IMR-90 (cell line): ENCODE measurements at regions not wholly inside any gene's neighbourhood (a gene's known extent, or its start where the extent isn't known, plus 50 kb on each side); places are given as distances from the start of the nearest gene placed in this dataset.

Source experiments
- ATAC-seq: fragments of 200-7000 bp; cut with Tn5 transposase; 2 replicates; pipeline ENCODE4 v1.9.1; 2020; ENCODE audit warnings: low read depth, mild to moderate bottlenecking, moderate library complexity
- BruUV-seq: library from RNA; stranded (reverse); fragments of 400-500 nt; replicated peaks from 2 replicates; lab custom pipeline; 2021; lab: Mats Ljungman, UMichigan
- CTCF ChIA-PET: fragments of 300-600 bp; formaldehyde crosslinking; extraction: SDS; loops from one replicate; lab custom pipeline; 2021; ENCODE audit warnings: antibody characterized with exemption; lab: Yijun Ruan, JAX
- POLR2A ChIA-PET: fragments of 300-600 bp; sonication (Branson Sonifier 250); formaldehyde crosslinking; loops from one replicate; lab custom pipeline; 2022; ENCODE audit warnings: antibody characterized with exemption; ENCODE audit not compliant: unreplicated experiment; lab: Charles Lee
- DNase-seq: peaks from one replicate; pipeline ENCODE4 v3.0.0; 2013
- H2AFZ ChIP-seq: replicated peaks from 2 replicates; pipeline ENCODE3; 2013; ENCODE audit warnings: low read length, mild to moderate bottlenecking; ENCODE audit not compliant: poor library complexity
- H2AK5ac ChIP-seq: 2 replicates; pipeline ENCODE4 v1.6.1; 2013; ENCODE audit warnings: low read depth, low read length, inconsistent platforms
- H2AK9ac ChIP-seq: replicated peaks from 2 replicates; pipeline ENCODE3; 2013; ENCODE audit warnings: mild to moderate bottlenecking, low read depth, low read length, moderate library complexity; ENCODE audit not compliant: poor library complexity
- H2BK120ac ChIP-seq: 2 replicates; pipeline ENCODE4 v1.6.1; 2013; ENCODE audit warnings: low read depth, low read length, inconsistent platforms
- H2BK15ac ChIP-seq: 3 replicates; pipeline ENCODE4 v1.6.1; 2013; ENCODE audit warnings: low read depth, low read length, inconsistent platforms
- H2BK20ac ChIP-seq: 2 replicates; pipeline ENCODE4 v1.6.1; 2013; ENCODE audit warnings: low read depth, mild to moderate bottlenecking, inconsistent platforms, low read length, moderate library complexity
- H2BK5ac ChIP-seq: 2 replicates; pipeline ENCODE4 v1.6.1; 2013; ENCODE audit warnings: mild to moderate bottlenecking, low read depth, low read length, inconsistent platforms; ENCODE audit not compliant: poor library complexity, severe bottlenecking
- H3K14ac ChIP-seq: replicated peaks from 2 replicates; pipeline ENCODE4 v1.6.1; 2013; ENCODE audit warnings: low read depth, low read length, inconsistent platforms
- H3K18ac ChIP-seq: 2 replicates; pipeline ENCODE4 v1.6.1; 2013; ENCODE audit warnings: low read depth, low read length, control low read depth
- H3K23ac ChIP-seq: 2 replicates; pipeline ENCODE4 v1.6.1; 2013; ENCODE audit warnings: low read depth, low read length, inconsistent platforms
- H3K27ac ChIP-seq: 2 replicates; pipeline ENCODE4 v1.5.1; 2013; ENCODE audit warnings: mild to moderate bottlenecking, control low read depth, low read length; ENCODE audit not compliant: insufficient read depth
- H3K27me3 ChIP-seq: 2 replicates; pipeline ENCODE4 v1.6.1; 2013; ENCODE audit warnings: low read length; ENCODE audit not compliant: control insufficient read depth, insufficient read depth
- H3K36me3 ChIP-seq: 2 replicates; pipeline ENCODE4 v1.6.1; 2013; ENCODE audit warnings: low read length, mixed read lengths; ENCODE audit not compliant: control insufficient read depth, insufficient read depth
- H3K4ac ChIP-seq: 2 replicates; pipeline ENCODE4 v1.6.1; 2013; ENCODE audit warnings: low read depth, low read length, inconsistent platforms
- H3K4me1 ChIP-seq: 2 replicates; pipeline ENCODE4 v1.6.1; 2013; ENCODE audit warnings: low read length, mixed read lengths; ENCODE audit not compliant: control insufficient read depth, insufficient read depth
- H3K4me2 ChIP-seq: 2 replicates; pipeline ENCODE4 v1.6.1; 2013; ENCODE audit warnings: low read depth, mild to moderate bottlenecking, control low read depth, low read length, moderate library complexity
- H3K4me3 ChIP-seq: 2 replicates; pipeline ENCODE4 v1.5.1; 2013; ENCODE audit warnings: low read depth, mild to moderate bottlenecking, control low read depth, low read length, moderate library complexity; ENCODE audit not compliant: insufficient read depth
- H3K56ac ChIP-seq: 2 replicates; pipeline ENCODE4 v1.6.1; 2013; ENCODE audit warnings: low read length, inconsistent platforms; ENCODE audit not compliant: insufficient read depth; ENCODE audit errors: extremely low read depth
- H3K79me1 ChIP-seq, 2 experiments: 2 replicates each; pipeline ENCODE4 v1.6.1; 2013; ENCODE audit warnings: low read length in 2 of 2, inconsistent platforms in 1 of 2, low read depth in 1 of 2
- H3K9ac ChIP-seq: 2 replicates; pipeline ENCODE4 v1.6.1; 2013; ENCODE audit warnings: low read depth, low read length, control low read depth
- H3K9me1 ChIP-seq: 2 replicates; pipeline ENCODE4 v1.6.1; 2013; ENCODE audit warnings: low read length, inconsistent platforms; ENCODE audit not compliant: insufficient read depth
- H3K9me3 ChIP-seq: 2 replicates; pipeline ENCODE4 v1.6.1; 2013; ENCODE audit warnings: low read length; ENCODE audit not compliant: control insufficient read depth, insufficient read depth
- H4K20me1 ChIP-seq: 2 replicates; pipeline ENCODE4 v1.6.1; 2013; ENCODE audit warnings: low read length, inconsistent platforms; ENCODE audit not compliant: insufficient read depth
- H4K5ac ChIP-seq: 2 replicates; pipeline ENCODE4 v1.6.1; 2013; ENCODE audit warnings: mild to moderate bottlenecking, low read depth, low read length, control low read depth
- H4K8ac ChIP-seq, 2 experiments: 2 replicates each; pipeline ENCODE4 v1.6.1; 2013; ENCODE audit warnings: low read depth in 2 of 2, low read length in 2 of 2, control low read depth in 1 of 2, inconsistent platforms in 1 of 2
- H4K91ac ChIP-seq: 2 replicates; pipeline ENCODE4 v1.6.1; 2013; ENCODE audit warnings: low read depth, low read length, inconsistent platforms; ENCODE audit not compliant: insufficient read depth
- CEBPB ChIP-seq: IDR thresholded peaks from 2 replicates; pipeline ENCODE4 v1.6.1; 2012; ENCODE audit warnings: low read depth, low read length, improper control_type of control experiment
- NFE2L2 ChIP-seq: fragments of 150-350 bp; IDR thresholded peaks from 2 replicates; pipeline ENCODE4 v1.6.1; 2016; ENCODE audit warnings: low read depth, mild to moderate bottlenecking, low read length
- WGBS, 2 experiments: methylation state at CpG; one replicate each; pipeline versions ENCODE4 v1.1.5 to v1.1.7; 2013; ENCODE audit warnings: missing lambda C conversion rate in 2 of 2; ENCODE audit not compliant: insufficient read length in 1 of 2; ENCODE audit errors: extremely low coverage in 2 of 2; 5-methylcytosine and 5-hydroxymethylcytosine counted together
- dilution Hi-C: fragments of 300-500 bp; cut with HindIII; formaldehyde crosslinking; loops from one replicate; pipeline ENCODE4 v1.14.3; 2018; ENCODE audit warnings: low sequenced_read_pairs; ENCODE audit not compliant: unreplicated experiment
- in situ Hi-C: fragments of 300-500 bp; cut with MboI; formaldehyde crosslinking; loops from 3 replicates; pipeline ENCODE4 v1.14.3; 2019; ENCODE audit warnings: low sequenced_read_pairs, inconsistent platforms, mixed read lengths
- intact Hi-C: fragments of 100-400 bp; cut with micrococcal nuclease; formaldehyde crosslinking; loops from 2 replicates; pipeline ENCODE4 v1.10.0; 2022

GRCh38 chr3:180531303-180532278, 70.4 kb upstream of the TTC14 start:
- Histone ChIP-seq H3K18ac (no peak overlapping the region), H4K5ac (no peak overlapping the region), H3K27me3 (no peaks in the 10 kb centered on the region), H2BK15ac (no peak overlapping the region), H3K23ac (no peak overlapping the region), H3K9me3 (peaks cover 3% of the 10 kb centered on the region; the same call in 1 of the 2 replicates), H3K9me1 (no peaks in the 10 kb centered on the region), H2AFZ (no peak overlapping the region), H4K91ac (no peak overlapping the region), H3K4me2 (no peak overlapping the region), H3K36me3 (no peaks in the 10 kb centered on the region), H3K4ac (no peak overlapping the region), H3K4me3 (no peak overlapping the region), H3K79me1 (no peaks in the 10 kb centered on the region), H2AK9ac (no peak overlapping the region), H3K4me1 (no peaks in the 10 kb centered on the region), H3K14ac (no peak overlapping the region), H4K20me1 (no peaks in the 10 kb centered on the region), H2BK5ac (no peak overlapping the region), H3K9ac (no peak overlapping the region), H3K27ac (no peak overlapping the region), H4K8ac (no peak overlapping the region), H2BK120ac (no peak overlapping the region), H3K56ac (no peak overlapping the region), H2BK20ac (no peak overlapping the region), H2AK5ac (no peak overlapping the region)
- dilution Hi-C loops (no loop called here), intact Hi-C loops (no loop called here), in situ Hi-C loops (no loop called here)
- ATAC-seq = no peak
- DNase-seq = no peak
- BruUV-seq = no TSS peak
- WGBS, 2 experiments = 50% methylated on average over 2 of the region's 10 CpGs; no CpG with 5 or more reads in 1 of the 2 experiments
- ChIA-PET POLR2A (no interaction called here), CTCF (no interaction called here)
- TF ChIP-seq CEBPB = no peak
- TF ChIP-seq NFE2L2 = no peak
